Ureter (tissue), 1 donor: ENCODE measurements at regions not wholly inside any gene's neighbourhood (a gene's known extent, or its start where the extent isn't known, plus 50 kb on each side); places are given as distances from the start of the nearest gene placed in this dataset.
"Not testable (repeated sequence)": the region's sequence is repeated elsewhere in the genome, so short reads cannot be mapped to it uniquely, and the experiment has no call there.

Experiments used
- DNase-seq: peaks from one replicate; pipeline ENCODE4 v3.0.0-alpha.2; 2020; ENCODE audit warnings: low spot score
- donor health status: DM: yes; HTN: yes; CAD: no.

DNA sequence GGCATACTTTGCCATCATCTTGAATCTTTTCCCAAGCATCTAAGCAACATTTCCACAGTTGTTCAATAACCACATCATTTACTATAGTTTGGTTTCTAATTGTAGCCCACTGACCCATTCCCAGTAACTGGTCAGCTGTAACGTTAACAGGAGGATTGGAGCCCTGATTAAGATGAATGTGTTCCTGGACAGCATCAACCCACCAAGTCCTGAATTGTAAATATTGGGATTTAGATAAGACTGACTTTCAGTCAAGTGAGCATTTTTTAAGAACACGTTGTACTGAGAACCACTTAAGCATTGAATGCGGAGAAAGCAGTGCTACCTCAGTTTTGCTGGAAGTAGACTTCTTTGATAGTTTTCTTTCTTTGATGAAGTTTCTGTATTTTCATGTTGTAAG lies 53.3 kb upstream of the ARL4D start:
- not testable (repeated sequence) for DNase-seq

DNA sequence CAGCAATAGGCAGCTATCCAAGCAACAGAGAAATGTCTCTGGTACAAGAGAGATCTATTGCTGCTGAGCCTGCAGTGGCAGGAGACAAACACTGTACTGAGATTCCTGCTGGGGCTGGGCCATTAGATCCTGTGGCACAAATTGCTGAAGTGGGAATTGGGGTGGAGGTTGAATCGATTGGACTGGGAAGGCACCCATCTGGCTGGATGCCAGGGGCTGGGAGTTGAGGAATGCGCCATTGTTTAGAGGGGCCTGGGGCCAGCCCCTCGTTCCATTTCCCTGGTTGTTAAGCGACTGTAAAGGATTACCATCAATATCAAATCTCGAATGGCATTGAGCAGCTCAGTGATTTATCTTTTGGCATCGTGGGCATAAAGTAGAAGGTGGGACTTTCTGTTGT lies 54.1 kb upstream of the ARL4D start:
- no peak for DNase-seq

DNA sequence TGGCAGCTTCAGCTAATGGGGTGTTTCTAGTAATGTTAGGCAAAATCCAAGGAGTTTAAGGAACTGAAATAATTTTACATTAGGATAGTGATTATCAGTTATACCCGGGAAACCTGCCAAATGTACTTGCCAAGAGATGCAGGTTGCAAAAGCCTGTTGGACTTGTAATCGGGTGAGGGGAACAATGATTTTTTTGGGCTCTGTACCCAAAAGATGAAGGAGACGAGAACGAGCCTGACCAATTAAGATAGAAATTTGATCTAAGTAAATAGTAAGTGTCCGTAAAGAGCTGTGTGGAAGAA lies 56.3 kb upstream of the ARL4D start:
- no peak for DNase-seq

DNA sequence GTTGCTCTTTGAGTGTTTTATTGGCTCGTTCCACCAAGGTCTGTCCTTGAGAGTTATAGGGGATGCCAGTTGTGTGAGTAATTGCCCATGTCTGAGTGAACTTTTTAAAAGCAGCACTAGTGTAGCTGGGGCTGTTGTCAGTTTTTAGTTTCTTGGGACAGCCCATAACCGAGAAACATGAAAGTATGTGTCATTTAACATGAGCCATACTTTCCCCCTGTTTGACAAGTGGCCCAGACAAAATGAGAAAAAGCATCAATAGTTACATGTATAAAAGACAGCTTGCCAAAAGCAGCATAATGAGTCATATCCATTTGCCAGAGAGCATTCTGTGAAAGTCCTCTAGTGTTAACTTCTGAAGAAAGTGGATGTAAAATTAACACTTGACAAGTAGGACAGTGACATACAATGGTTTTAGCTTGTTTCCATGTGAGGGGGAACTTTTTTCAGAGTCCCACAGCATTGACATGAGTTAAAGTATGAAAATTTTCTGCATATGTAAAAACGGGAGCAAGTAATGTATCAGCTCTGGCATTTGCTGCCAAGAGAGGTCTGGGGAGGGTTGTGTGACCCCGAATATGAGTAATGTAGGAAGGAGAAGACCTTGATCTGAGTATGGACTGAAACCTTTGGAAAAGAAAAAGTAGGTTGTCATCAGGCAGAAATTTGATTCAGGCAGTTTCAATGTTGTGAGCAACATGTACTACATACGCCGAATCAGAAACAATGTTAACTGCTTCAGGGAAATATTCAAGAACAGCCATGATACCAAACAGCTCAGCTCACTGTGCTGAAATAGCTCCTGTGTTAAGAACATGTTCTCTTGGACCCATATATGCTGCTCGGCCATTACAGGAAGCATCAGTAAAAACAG lies 56.8 kb upstream of the ARL4D start:
- no peak for DNase-seq

DNA sequence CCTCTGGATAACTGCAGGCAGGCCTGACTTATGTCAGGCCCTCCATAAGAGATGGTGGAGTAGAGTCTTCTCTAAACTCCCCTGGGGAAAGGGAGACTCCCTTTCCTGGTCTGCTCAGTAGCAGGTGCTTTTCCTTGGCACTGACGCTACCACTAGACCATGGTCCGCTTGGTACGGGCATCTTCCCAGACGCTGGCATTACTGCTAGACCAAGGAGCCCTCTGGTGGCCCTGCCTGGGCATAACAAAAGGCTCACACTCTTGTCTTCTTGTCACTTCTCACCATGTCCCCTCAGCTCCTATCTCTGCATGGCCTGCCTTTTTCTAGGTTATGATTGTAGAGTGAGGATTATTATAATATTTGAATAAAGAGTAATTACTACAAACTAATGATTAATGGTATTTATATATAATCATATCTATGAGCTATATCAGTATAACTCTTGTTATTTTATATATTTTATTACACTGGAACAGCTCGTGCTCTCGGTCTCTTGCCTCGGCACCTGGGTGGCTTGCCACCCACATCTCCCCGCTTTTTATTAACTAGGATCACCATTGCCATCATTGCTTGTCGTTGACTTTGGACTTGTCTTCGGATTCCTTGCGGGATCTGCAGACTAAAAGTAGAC lies 59.8 kb upstream of the ARL4D start:
- DNase-seq: peak; percentile 77

DNA sequence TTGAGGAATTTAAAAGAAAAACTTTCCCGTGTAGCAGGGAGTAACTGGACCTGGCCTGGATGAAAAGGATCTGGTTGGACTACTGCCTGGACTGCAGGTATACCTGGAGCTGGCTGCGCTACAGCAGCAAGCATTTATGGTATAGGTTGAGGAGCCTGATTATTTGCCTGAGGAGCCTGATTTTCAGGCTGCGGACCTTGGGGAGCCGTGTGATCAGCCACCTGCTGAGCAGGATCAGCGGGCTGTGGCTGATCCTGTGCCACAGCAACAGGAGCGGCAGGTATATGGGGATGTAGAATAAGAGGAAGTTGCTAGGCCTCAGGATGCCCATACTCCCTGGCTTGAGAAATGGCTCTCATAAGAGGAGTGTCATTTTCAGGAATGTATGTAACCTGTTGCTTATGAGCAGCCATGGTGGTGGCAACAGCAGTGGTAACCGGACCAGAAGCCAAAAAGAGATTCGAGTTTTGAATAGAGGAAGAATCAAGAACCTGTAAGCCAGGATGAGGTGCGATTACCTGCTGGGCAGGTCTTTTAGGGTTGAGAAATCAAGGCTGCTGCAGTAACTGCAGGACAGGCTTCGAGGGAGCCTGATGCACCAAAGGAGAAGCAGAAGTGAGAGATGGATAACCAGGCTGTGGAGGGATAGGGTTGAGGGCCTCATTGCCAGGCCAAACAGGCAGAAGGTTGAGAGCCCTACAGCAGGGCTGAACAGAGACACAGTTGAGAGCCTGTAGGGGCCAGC lies 60.9 kb upstream of the ARL4D start:
- no peak for DNase-seq

DNA sequence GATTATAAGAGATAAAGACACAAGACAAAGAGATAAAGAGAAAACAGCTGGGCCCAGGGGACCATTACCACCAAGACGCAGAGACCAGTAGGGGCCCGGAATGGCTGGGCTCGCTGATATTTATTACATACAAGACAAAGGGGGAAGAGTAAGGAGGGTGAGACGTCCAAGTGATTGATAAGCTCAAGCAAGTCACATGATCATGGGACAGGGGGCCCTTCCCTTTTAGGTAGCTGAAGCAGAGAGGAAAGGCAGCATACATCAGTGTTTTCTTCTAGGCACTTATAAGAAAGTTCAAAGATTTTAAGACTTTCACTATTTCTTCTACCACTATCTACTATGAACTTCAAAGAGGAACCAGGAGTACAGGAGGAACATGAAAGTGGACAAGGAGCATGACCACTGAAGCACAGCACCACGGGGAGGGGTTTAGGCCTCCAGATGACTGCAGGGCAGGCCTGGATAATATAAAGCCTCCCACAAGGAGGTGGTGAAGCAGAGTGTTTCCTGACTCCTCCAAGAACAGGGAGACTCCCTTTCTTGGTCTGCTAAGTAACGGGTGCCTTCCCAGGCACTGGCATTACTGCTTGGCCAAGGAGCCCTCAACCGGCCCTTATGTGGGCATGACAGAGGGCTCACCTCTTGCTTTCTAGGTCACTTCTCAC lies 63.9 kb upstream of the ARL4D start:
- DNase-seq: no peak

DNA sequence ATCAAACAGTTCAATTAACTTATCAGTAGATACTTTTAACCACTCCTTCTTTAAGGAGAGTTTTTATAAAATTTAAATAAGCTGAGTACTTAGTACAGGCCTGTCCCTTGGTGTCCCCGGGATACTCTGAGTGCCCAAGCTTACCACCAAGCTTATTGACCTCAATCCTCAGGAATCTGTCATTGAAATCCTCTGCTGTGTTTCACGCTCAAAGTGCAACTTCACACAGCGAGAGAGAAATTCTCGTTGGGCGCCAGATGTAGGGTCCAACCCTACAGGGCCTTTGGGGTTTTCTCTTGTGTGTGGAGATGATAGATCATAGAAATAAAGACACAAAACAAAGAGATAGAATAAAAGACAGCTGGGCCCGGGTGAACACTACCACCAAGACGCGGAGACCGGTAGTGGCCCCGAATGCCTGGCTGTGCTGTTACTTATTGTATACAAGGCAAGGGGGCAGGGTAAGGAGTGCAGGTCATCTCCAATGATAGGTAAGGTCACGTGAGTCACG lies 65.3 kb upstream of the ARL4D start:
- DNase-seq: no peak

DNA sequence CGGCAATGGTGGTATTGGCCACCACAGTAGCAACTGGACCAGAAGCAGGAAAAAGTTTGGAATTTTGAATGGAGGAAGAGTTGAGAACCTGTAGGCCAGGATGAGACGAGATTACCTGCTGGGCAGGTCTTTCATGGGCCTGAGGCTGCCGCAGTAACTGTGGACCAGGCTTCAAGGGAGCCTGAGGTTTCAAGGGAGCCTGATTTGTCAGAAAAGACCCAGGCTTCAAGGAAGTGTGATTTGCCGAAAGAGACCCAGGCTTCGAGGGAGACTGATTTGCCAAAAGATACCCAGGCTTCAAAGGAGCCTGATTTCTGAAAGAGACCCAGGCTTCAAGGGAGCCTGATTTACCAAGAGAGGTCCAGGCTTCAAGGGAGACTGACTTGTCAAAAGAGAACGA lies 66.6 kb upstream of the ARL4D start:
- DNase-seq: no peak

DNA sequence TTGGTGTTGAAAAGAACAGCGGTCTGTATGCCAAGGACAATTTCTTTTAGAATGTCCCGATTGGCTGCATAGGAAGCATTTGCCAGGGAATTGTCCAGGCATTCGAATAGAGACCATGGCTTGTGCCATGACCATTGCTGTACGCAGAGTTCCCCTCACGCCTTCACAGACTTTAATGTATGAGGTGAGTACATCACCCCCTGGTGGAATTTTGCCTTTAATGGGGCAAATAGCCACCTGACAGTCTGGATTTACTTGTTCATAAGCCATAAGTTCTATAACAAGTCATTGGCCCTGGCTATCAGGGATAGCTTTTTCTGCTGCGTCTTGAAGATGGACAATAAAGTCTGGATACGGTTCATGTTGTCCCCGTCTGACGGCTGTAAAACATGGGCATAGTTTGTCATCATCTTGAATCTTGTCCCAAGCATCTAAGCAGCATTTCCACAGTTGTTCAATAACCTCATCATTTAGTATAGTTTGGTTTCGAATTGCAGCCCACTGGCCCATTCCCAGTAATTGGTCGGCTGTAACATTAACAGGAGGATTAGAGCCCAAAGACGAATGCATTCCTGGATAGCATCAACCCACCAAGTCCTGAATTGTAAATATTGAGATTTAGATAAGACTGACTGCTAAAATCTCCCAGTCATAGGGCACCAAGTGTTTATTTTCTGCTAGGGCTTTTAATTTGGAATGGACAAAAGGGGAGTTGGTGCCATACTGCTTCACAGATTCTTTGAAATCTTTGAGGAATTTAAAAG lies 67.7 kb upstream of the ARL4D start:
- no peak for DNase-seq

DNA sequence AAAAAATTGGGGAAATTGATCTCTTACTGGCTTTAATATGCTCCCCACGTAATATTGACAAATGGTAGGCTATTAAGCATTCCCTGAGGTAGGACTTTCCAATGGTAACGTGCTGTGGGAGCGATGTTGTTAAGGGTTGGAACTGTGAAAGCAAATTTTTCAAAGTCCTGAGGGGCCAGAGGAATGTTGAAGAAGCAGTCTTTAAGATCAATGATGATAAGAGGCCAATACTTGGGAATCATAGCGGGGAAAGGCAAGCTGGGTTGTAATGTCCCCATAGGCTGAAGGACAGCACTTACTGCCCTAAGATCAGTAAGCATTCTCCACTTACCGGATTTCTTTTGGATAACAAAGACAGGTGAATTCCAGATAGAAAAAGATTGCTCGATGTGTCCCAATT lies 69.6 kb upstream of the ARL4D start:
- no peak for DNase-seq

DNA sequence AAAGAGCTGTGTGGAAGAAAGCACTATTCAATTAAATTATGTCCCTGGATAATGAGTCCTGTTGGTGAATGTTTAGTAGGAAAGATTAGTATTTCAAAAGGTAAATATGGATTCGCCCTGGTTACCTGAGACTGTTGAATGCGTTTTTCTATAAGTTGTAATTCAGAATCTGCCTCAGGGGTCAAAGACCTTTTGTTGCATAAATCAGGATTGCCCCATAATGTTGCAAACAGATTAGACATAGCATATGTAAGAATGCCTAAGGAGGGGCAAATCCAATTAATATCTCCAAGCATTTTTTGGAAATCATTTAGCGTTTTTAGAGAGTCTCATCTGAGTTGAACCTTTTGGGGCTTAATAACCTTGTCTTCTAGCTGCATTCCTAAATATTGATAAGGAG lies 70.1 kb upstream of the ARL4D start:
- DNase-seq: no peak

DNA sequence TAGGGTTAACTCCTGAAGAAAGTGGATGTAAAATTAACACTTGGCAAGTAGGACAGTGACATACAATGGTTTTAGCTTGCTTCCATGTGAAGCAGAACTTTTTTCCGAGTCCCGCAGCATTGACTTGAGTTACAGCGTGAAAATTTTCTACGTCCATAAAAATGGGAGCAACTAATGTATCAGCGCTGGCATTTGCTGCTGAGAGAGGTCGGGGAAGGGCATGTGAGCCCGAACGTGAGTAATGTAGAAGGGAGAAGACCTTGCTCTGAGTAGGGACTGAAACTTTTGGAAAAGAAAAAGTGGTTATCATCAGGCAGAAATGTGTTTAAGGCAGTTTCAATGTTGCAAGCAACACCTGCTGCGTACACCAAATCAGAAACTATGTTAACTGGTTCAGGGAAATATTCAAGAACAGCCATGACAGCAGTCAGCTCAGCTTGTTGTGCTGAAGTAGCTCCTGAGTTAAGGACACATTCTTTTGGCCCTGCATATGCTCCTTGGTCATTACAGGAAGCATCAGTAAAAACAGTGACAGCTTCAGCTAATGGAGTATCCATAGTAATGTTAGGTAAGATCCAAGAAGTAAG lies 70.9 kb upstream of the ARL4D start:
- DNase-seq: no peak

DNA sequence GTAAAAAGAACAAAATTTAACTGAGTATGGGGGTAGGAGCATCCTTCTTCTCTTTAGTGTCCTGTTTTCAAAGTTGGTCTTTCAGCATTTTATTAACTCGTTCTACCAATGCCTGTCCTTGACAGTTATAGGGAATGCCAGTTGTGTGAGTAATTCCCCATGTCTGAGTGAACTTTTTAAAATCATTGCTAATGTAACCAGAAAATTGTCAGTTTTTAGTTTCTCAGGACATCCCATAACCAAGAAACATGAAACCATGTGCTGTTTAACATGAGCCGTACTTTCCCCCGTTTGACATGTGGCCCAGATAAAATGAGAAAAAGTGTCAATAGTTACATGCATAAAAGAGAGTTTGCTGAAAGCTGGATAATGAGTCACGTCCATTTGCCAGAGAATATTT lies 71.4 kb upstream of the ARL4D start:
- no peak for DNase-seq

DNA sequence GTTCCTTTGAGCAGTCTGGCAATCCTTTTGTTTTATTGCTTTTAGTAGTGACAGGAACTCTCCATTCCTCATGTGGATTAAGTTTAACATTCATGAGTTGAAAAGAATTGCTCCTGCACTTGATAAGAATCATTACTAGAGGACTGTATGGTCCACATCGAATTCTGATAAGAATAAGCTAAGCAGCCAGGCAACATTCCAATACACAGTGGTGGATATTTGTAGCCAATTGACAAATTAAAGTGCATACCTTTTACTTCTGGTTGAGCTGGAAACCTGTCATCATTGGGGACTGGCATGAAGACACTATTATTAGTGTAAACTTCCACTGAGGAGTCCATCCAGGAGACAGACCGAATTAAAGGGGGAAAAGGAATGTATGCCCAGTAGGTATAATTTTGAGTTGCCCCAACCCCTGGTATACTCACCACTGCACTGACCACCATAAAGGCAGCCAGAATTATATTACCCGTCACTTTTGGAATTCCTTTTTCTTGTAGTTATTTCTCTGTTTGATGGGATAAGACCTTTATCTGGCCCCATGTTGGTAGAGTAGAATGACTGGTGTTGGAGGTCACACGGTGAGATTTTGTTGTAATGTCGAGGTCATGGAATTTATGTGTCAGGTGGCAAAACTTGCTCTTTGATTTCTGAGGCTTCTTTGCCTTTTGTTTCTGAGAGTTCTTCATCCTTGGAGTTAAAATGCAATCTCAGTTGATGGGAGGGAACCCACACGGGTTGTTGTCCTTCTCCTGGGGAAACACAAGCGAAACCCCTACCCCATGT lies 72.1 kb upstream of the ARL4D start:
- DNase-seq: no peak

DNA sequence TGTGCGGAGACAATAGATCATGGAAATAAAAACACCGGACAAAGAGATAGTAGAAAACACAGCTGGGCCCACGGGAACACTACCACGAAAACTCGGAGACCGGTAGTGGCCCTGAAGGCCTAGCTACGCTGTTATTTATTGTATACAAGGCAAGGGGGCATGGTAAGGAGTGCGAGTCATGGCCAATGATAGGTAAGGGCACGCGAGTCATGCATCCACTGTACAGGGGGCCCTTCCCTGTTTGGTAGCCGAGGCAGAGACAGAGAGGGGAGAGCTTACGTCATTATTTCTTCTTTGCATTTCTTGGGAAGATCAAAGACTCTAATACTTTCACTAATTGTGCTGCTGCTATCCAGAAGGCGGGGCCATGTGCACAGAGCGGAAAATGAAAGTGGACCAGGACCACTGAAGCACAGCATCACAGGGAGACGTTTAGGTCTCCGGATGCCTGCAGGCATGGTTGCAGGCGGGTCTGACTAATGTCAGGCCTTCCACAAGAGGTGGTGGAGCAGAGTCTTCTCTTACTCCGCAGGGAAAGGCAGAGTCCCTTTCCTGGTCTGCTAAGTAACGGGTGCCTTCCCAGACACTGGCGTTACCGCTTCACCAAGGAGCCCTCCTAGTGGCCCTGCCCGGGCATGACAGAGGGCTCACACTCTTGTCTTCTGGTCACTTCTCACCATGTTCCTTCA lies 74.4 kb upstream of the ARL4D start:
- no peak for DNase-seq

DNA sequence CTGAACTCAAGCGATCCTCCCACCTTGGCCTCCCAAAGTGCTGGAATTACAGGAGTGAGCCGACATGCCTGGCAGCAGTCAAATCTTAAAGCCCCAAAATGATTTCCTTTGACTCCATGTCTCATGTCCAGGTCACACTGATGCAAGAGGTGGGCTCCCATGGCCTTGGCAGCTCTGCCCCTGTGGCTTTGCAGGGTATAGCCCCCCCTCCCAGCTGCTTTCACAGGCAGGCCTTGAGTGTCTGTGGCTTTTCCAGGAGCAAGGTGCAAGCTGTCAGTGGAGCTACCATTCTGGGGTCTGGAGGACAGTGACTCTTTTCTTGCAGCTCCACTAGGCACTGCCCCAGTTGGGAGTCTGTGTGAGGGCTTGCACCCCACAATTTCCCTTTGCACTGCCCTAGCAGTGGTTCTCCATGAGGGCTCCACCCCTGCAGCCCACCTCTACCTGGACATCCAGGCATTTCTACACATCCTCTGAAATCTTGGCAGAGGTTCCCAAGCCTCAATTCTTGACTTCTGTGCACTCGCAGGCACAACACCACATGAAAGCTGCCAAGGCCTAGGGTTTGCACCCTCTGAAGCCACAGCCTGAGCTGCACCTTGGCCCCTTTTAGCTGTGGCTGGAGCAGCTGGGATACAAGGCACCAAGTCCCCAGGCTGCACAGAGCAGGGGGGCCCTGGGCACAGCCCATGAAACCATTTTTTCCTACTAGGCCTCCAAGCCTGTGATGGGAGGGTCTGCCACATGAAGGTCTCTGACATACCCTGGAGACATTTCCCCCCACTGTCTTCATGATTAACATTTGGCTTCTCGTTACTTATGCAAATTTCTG lies 79.3 kb upstream of the ARL4D start:
- DNase-seq: no peak

DNA sequence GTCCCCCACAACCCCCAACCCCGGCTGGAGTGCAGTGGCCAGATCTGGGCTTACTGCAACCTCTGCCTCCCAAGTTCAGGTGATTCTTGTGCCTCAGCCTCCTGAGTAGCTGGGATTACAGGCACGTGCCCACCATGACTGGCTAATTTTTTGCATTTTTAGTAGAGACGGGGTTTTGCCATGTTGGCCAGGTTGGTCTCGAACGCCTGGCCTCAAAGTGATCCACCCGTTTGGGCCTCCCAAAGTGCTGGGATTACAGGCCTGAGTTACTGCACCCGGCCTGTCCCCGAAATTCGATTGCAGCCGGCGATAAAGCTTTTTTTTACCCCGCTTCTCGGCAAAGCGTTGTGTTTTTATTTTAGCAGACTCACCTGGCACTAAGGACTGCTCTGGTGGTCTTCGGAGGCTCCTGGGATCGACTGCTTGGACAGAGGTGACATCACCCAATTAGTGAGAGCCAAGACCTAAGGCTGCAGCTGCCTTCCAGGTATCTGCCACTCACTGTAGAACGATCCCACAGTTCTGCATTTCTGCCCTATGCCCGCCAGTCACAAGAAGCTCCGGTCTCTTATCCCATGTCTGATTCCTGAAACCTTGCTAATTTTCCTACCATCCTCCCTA lies 82.2 kb upstream of the ARL4D start:
- no peak for DNase-seq
